HG02623 (cell line): ENCODE measurements at regions not wholly inside any gene's neighbourhood (a gene's known extent, or its start where the extent isn't known, plus 50 kb on each side); places are given as distances from the start of the nearest gene placed in this dataset.

Experiments used
- ATAC-seq: cut with Tn5 transposase; IDR thresholded peaks from one replicate; pipeline ENCODE4 v1.9.1; 2021; ENCODE audit warnings: moderate library complexity; ENCODE audit not compliant: unreplicated experiment

GRCh38 chr2:150417278-150417677 is 70.2 kb downstream of the RND3 start:
- no peak for ATAC-seq

- no peak for ATAC-seq
These were observed 72.4 kb downstream of the RND3 start for GRCh38 chr2:150415022-150415421.

GRCh38 chr2:150413910-150414309 is 73.6 kb downstream of the RND3 start:
- ATAC-seq = no peak

GRCh38 chr2:150413366-150413765 is 74.1 kb downstream of the RND3 start:
- ATAC-seq = no peak

GRCh38 chr2:150410809-150411208 is 76.7 kb downstream of the RND3 start:
- no peak for ATAC-seq

- ATAC-seq = no peak
These were observed 78.3 kb downstream of the RND3 start for GRCh38 chr2:150409196-150409595.

GRCh38 chr2:150404147-150404546 is 83.3 kb downstream of the RND3 start:
- ATAC-seq = no peak

- peak; percentile 58 for ATAC-seq
These were observed 84.0 kb downstream of the RND3 start for GRCh38 chr2:150403457-150403856.

GRCh38 chr2:150402953-150403352 is 84.5 kb downstream of the RND3 start:
- no peak for ATAC-seq

GRCh38 chr2:150400849-150401248 is 86.6 kb downstream of the RND3 start:
- no peak for ATAC-seq

- no peak for ATAC-seq
These were observed 94.9 kb downstream of the RND3 start for GRCh38 chr2:150392614-150393013.

- ATAC-seq = no peak
These were observed 95.7 kb downstream of the RND3 start for GRCh38 chr2:150391779-150392178.

GRCh38 chr2:150389447-150389846 is 98.0 kb downstream of the RND3 start:
- no peak for ATAC-seq

GRCh38 chr2:150388289-150388625 is 99.2 kb downstream of the RND3 start:
- no peak for ATAC-seq

- no peak for ATAC-seq
These were observed 99.7 kb downstream of the RND3 start for GRCh38 chr2:150387586-150388288.

- no peak for ATAC-seq
These were observed 102.3 kb downstream of the RND3 start for GRCh38 chr2:150385211-150385610.

GRCh38 chr2:150383587-150383986 is 103.9 kb downstream of the RND3 start:
- no peak for ATAC-seq

GRCh38 chr2:150379166-150379565 is 108.3 kb downstream of the RND3 start:
- ATAC-seq = no peak

GRCh38 chr2:150378686-150379085 is 108.8 kb downstream of the RND3 start:
- no peak for ATAC-seq

GRCh38 chr2:150376553-150377335 is 110.7 kb downstream of the RND3 start:
- ATAC-seq = no peak

GRCh38 chr2:150375333-150375732 is 112.1 kb downstream of the RND3 start:
- no peak for ATAC-seq

- no peak for ATAC-seq
These were observed 113.0 kb downstream of the RND3 start for GRCh38 chr2:150374492-150374891.

GRCh38 chr2:150373374-150373773 is 114.1 kb downstream of the RND3 start:
- ATAC-seq = no peak
